DOHH2 (cell line): ENCODE measurements at regions not wholly inside any gene's neighbourhood (a gene's known extent, or its start where the extent isn't known, plus 50 kb on each side); places are given as distances from the start of the nearest gene placed in this dataset.

Source experiments
- EZH2phosphoT487 ChIP-seq: fragments of 200-600 bp; sonication (generic); IDR thresholded peaks from 2 replicates; pipeline ENCODE4 v1.6.1; 2017; ENCODE audit warnings: borderline replicate concordance, mild to moderate bottlenecking, antibody characterized with exemption, low read length, moderate library complexity, mixed read lengths
- TF ChIP-seq, protein P1 (sequence below): fragments of 200-600 bp; sonication (generic); IDR thresholded peaks from one replicate; pipeline ENCODE4 v1.5.1; 2014; ENCODE audit warnings: antibody characterized with exemption, mild to moderate bottlenecking, low read depth, low read length; ENCODE audit not compliant: poor library complexity, severe bottlenecking

DNA sequence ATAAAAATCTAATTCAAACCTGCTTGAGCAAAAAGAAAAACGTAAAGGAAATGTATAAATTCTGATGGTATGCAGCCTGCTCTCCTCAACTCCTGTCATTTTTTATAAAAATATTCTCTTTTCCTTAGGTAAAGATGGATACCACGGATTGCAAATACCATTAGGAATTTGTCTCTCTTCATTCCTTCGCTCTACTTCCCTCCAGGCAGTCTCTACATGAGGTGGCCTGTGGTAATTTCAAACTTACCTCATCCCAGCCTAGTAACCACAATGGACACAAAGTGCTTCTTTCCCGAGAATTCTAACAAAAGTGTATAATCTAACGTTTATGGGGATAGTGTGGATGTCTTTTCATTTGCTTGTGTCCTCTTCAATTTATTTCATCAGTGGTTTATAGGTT, 239.5 kb upstream of the LRRC7 start:
- TF ChIP-seq, protein P1, sequence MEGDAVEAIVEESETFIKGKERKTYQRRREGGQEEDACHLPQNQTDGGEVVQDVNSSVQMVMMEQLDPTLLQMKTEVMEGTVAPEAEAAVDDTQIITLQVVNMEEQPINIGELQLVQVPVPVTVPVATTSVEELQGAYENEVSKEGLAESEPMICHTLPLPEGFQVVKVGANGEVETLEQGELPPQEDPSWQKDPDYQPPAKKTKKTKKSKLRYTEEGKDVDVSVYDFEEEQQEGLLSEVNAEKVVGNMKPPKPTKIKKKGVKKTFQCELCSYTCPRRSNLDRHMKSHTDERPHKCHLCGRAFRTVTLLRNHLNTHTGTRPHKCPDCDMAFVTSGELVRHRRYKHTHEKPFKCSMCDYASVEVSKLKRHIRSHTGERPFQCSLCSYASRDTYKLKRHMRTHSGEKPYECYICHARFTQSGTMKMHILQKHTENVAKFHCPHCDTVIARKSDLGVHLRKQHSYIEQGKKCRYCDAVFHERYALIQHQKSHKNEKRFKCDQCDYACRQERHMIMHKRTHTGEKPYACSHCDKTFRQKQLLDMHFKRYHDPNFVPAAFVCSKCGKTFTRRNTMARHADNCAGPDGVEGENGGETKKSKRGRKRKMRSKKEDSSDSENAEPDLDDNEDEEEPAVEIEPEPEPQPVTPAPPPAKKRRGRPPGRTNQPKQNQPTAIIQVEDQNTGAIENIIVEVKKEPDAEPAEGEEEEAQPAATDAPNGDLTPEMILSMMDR = no peak
- TF ChIP-seq EZH2phosphoT487 = no peak
